H9 (cell line): ENCODE measurements at regions not wholly inside any gene's neighbourhood (a gene's known extent, or its start where the extent isn't known, plus 50 kb on each side); places are given as distances from the start of the nearest gene placed in this dataset.

Source experiments
- DNase-seq: peaks from one replicate; pipeline ENCODE4 v3.0.0-alpha.2; 2017
- H2AFZ ChIP-seq: one replicate; pipeline ENCODE4 v1.6.1; 2013; ENCODE audit warnings: mild to moderate bottlenecking, low read length, control low read depth, moderate library complexity
- H2AK5ac ChIP-seq: 2 replicates; pipeline ENCODE4 v1.6.1; 2013; ENCODE audit warnings: low read length, control low read depth, mixed read lengths; ENCODE audit not compliant: insufficient read length
- H2BK120ac ChIP-seq: one replicate; pipeline ENCODE4 v1.6.1; 2013; ENCODE audit warnings: low read depth, mild to moderate bottlenecking, low read length, control low read depth, inconsistent platforms; ENCODE audit not compliant: poor library complexity, severe bottlenecking
- H2BK12ac ChIP-seq: 2 replicates; pipeline ENCODE4 v1.6.1; 2013; ENCODE audit warnings: low read length, control low read depth, mixed read lengths, low read depth; ENCODE audit not compliant: insufficient read length
- H2BK15ac ChIP-seq: 2 replicates; pipeline ENCODE4 v1.6.1; 2013; ENCODE audit warnings: low read depth, low read length, control low read depth
- H2BK20ac ChIP-seq: one replicate; pipeline ENCODE4 v1.6.1; 2013; ENCODE audit warnings: low read depth, mild to moderate bottlenecking, low read length, control low read depth, inconsistent platforms; ENCODE audit not compliant: poor library complexity, severe bottlenecking
- H2BK5ac ChIP-seq: 2 replicates; pipeline ENCODE4 v1.6.1; 2013; ENCODE audit warnings: low read length, control low read depth, mixed read lengths; ENCODE audit not compliant: insufficient read length
- H3K14ac ChIP-seq: 2 replicates; pipeline ENCODE4 v1.6.1; 2013; ENCODE audit warnings: low read length, control low read depth; ENCODE audit not compliant: insufficient read depth
- H3K18ac ChIP-seq: 2 replicates; pipeline ENCODE4 v1.6.1; 2013; ENCODE audit warnings: low read depth, mild to moderate bottlenecking, mixed read lengths, low read length, control low read depth; ENCODE audit not compliant: insufficient read length
- H3K23ac ChIP-seq: 2 replicates; pipeline ENCODE4 v1.6.1; 2013; ENCODE audit warnings: low read length, control low read depth, mixed read lengths, low read depth; ENCODE audit not compliant: insufficient read length
- H3K23me2 ChIP-seq: 2 replicates; pipeline ENCODE4 v1.6.1; 2013; ENCODE audit warnings: low read depth, mild to moderate bottlenecking, mixed read lengths, low read length, control low read depth; ENCODE audit not compliant: insufficient read length, poor library complexity, severe bottlenecking
- H3K27ac ChIP-seq: 2 replicates; pipeline ENCODE4 v1.5.1; 2013; ENCODE audit warnings: low read length, control low read depth, mixed read lengths, low read depth; ENCODE audit not compliant: insufficient read length
- H3K27me3 ChIP-seq: 2 replicates; pipeline ENCODE4 v1.6.1; 2013; ENCODE audit warnings: low read length, control low read depth, inconsistent platforms; ENCODE audit not compliant: insufficient read depth
- H3K4ac ChIP-seq: 2 replicates; pipeline ENCODE4 v1.6.1; 2013; ENCODE audit warnings: low read depth, mild to moderate bottlenecking, control low read depth, inconsistent platforms, low read length, moderate library complexity
- H3K4me1 ChIP-seq: 2 replicates; pipeline ENCODE4 v1.6.1; 2013; ENCODE audit warnings: low read length, control low read depth, inconsistent platforms; ENCODE audit not compliant: insufficient read depth
- H3K4me2 ChIP-seq: 2 replicates; pipeline ENCODE4 v1.6.1; 2013; ENCODE audit warnings: low read length, control low read depth, mixed read lengths; ENCODE audit not compliant: insufficient read length, insufficient read depth
- H3K56ac ChIP-seq: 2 replicates; pipeline ENCODE4 v1.6.1; 2013; ENCODE audit warnings: low read depth, mild to moderate bottlenecking, mixed read lengths, low read length, control low read depth; ENCODE audit not compliant: insufficient read length
- H3K79me1 ChIP-seq: 2 replicates; pipeline ENCODE4 v1.6.1; 2013; ENCODE audit warnings: low read depth, mild to moderate bottlenecking, moderate library complexity, low read length, control low read depth, inconsistent platforms; ENCODE audit not compliant: insufficient read depth, poor library complexity, severe bottlenecking
- H3K79me2 ChIP-seq: 2 replicates; pipeline ENCODE4 v1.6.1; 2013; ENCODE audit warnings: low read length, control low read depth, inconsistent platforms; ENCODE audit not compliant: insufficient read depth
- H3K9ac ChIP-seq: 2 replicates; pipeline ENCODE4 v1.6.1; 2013; ENCODE audit warnings: low read length, control low read depth, mixed read lengths; ENCODE audit not compliant: insufficient read length; ENCODE audit errors: extremely low read depth
- H3K9me3 ChIP-seq: one replicate; pipeline ENCODE4 v1.6.1; 2013; ENCODE audit warnings: low read depth, low read length, inconsistent platforms; ENCODE audit not compliant: control insufficient read depth
- H3T11ph ChIP-seq: one replicate; pipeline ENCODE4 v1.6.1; 2013; ENCODE audit warnings: mild to moderate bottlenecking, low read length, control low read depth, inconsistent platforms
- H4K20me1 ChIP-seq: one replicate; pipeline ENCODE4 v1.6.1; 2013; ENCODE audit not compliant: control insufficient read depth, insufficient read length, insufficient read depth
- H4K5ac ChIP-seq: 2 replicates; pipeline ENCODE4 v1.6.1; 2013; ENCODE audit warnings: low read depth, mild to moderate bottlenecking, mixed read lengths, low read length, control low read depth; ENCODE audit not compliant: insufficient read length
- H4K8ac ChIP-seq: replicated peaks from 2 replicates; pipeline ENCODE4 v1.6.1; 2013; ENCODE audit warnings: low read length, control low read depth, mixed read lengths, low read depth; ENCODE audit not compliant: insufficient read length
- H4K91ac ChIP-seq: 2 replicates; pipeline ENCODE4 v1.6.1; 2013; ENCODE audit warnings: low read depth, mild to moderate bottlenecking, moderate library complexity, mixed read lengths, low read length, control low read depth; ENCODE audit not compliant: insufficient read length
- H3K27ac Mint-ChIP-seq, 3 experiments: 2 replicates in 2 of 3; 3 replicates in 1 of 3; pipeline ENCODE4 v1.8.0; 2020 to 2021; ENCODE audit warnings: mixed read lengths in 3 of 3, mild to moderate bottlenecking in 1 of 3, moderate library complexity in 1 of 3
- H3K27me3 Mint-ChIP-seq: 2 replicates; pipeline ENCODE4 v1.8.0; 2021; ENCODE audit warnings: low read depth, mild to moderate bottlenecking, moderate library complexity, mixed read lengths
- H3K36me3 Mint-ChIP-seq, 3 experiments: 2 replicates in 2 of 3; 3 replicates in 1 of 3; pipeline ENCODE4 v1.8.0; 2020 to 2021; ENCODE audit warnings: low read depth in 3 of 3, mixed read lengths in 3 of 3; ENCODE audit not compliant: insufficient read depth in 1 of 3
- H3K4me1 Mint-ChIP-seq, 2 experiments: 2 replicates each; pipeline ENCODE4 v1.8.0; 2020; ENCODE audit warnings: mixed read lengths in 2 of 2
- H3K4me3 Mint-ChIP-seq, 2 experiments: 2 replicates in 1 of 2; 3 replicates in 1 of 2; pipeline ENCODE4 v1.8.0; 2020 to 2021; ENCODE audit warnings: mild to moderate bottlenecking in 2 of 2, mixed read lengths in 2 of 2, moderate library complexity in 1 of 2
- H3K9me3 Mint-ChIP-seq, 2 experiments: 2 replicates in 1 of 2; 3 replicates in 1 of 2; pipeline ENCODE4 v1.8.0; 2020; ENCODE audit warnings: mild to moderate bottlenecking in 2 of 2, mixed read lengths in 2 of 2, moderate library complexity in 1 of 2
- CTCF ChIP-seq: fragments of 200-600 bp; sonication (generic); conservative IDR thresholded peaks from 3 replicates; pipeline ENCODE4 v1.8.0; 2021; ENCODE audit warnings: antibody characterized with exemption, mild to moderate bottlenecking

GRCh38 chr4:66606908-66607307, 936.6 kb upstream of the EPHA5 start:
- H3K4me1 Mint-ChIP-seq: peaks cover 2 to 9% of the 10 kb centered on the region in 2 experiments; a peak in 2 of 4 replicates
- H3K79me2 ChIP-seq: no peaks in the 10 kb centered on the region
- H3K9me3 Mint-ChIP-seq: no peaks in the 10 kb centered on the region
- no peak overlapping the region for H3T11ph ChIP-seq
- H3K79me1 ChIP-seq: no peaks in the 10 kb centered on the region
- H4K5ac ChIP-seq: no peak overlapping the region
- no peak for DNase-seq
- no peak overlapping the region for H2BK120ac ChIP-seq
- H4K91ac ChIP-seq: no peak overlapping the region
- H3K27ac ChIP-seq: no peak overlapping the region
- H4K20me1 ChIP-seq: no peaks in the 10 kb centered on the region
- no peaks in the 10 kb centered on the region for H3K23me2 ChIP-seq
- H2AFZ ChIP-seq: no peak overlapping the region
- no peak overlapping the region for H2AK5ac ChIP-seq
- no peak overlapping the region for H3K4me3 Mint-ChIP-seq
- H2BK15ac ChIP-seq: no peak overlapping the region
- H3K27ac Mint-ChIP-seq: no peak overlapping the region
- no peak overlapping the region for H2BK20ac ChIP-seq
- H3K4ac ChIP-seq: no peak overlapping the region
- H3K23ac ChIP-seq: no peak overlapping the region
- no peak overlapping the region for H3K4me2 ChIP-seq
- no peaks in the 10 kb centered on the region for H3K27me3 Mint-ChIP-seq
- H3K9ac ChIP-seq: no peak overlapping the region
- no peaks in the 10 kb centered on the region for H3K9me3 ChIP-seq
- H3K56ac ChIP-seq: no peak overlapping the region
- no peaks in the 10 kb centered on the region for H3K36me3 Mint-ChIP-seq
- TF ChIP-seq CTCF: no peak
- no peak overlapping the region for H4K8ac ChIP-seq
- H2BK5ac ChIP-seq: no peak overlapping the region
- no peak overlapping the region for H3K14ac ChIP-seq
- H3K27me3 ChIP-seq: no peaks in the 10 kb centered on the region
- H2BK12ac ChIP-seq: no peak overlapping the region
- H3K18ac ChIP-seq: no peak overlapping the region
- H3K4me1 ChIP-seq: no peaks in the 10 kb centered on the region
